CD4-positive, CD25-positive, alpha-beta regulatory T cell (primary cell): ENCODE measurements at regions not wholly inside any gene's neighbourhood (a gene's known extent, or its start where the extent isn't known, plus 50 kb on each side); places are given as distances from the start of the nearest gene placed in this dataset.
A peak's percentile ranks its signal among the peaks of the same experiment; 100 is the strongest.
"Not testable (repeated sequence)": the region's sequence is repeated elsewhere in the genome, so short reads cannot be mapped to it uniquely, and the experiment has no call there.

Source experiments
- ATAC-seq, 2 donors: fragments of 150-1000 bp; cut with Tn5 transposase; one replicate each; pipeline ENCODE4 v1.10.0; 2021; ENCODE audit warnings: low read depth in 2 of 2, moderate number of reproducible peaks in 2 of 2, moderate library complexity in 1 of 2
- DNase-seq, 3 donors: peaks; one replicate each; pipeline versions ENCODE4 v3.0.0 to v3.0.0-alpha.2; 2012 to 2022; ENCODE audit warnings: mixed read lengths in 1 of 3
- H3K27ac ChIP-seq: one replicate; pipeline ENCODE4 v1.7.0; 2013; ENCODE audit warnings: mild to moderate bottlenecking, low read length; ENCODE audit not compliant: insufficient read depth, poor library complexity, severe bottlenecking
- H3K27me3 ChIP-seq: one replicate; pipeline ENCODE4 v1.7.0; 2013; ENCODE audit warnings: low read length; ENCODE audit not compliant: control insufficient read depth, insufficient read depth
- H3K36me3 ChIP-seq: one replicate; pipeline ENCODE4 v1.7.0; 2013; ENCODE audit warnings: mild to moderate bottlenecking, low read length, moderate library complexity; ENCODE audit not compliant: control insufficient read depth, insufficient read depth
- H3K4me1 ChIP-seq: 2 replicates; pipeline ENCODE4 v1.7.0; 2013; ENCODE audit warnings: mild to moderate bottlenecking, low read length; ENCODE audit not compliant: insufficient read depth, control insufficient read depth, poor library complexity, severe bottlenecking
- H3K4me3 ChIP-seq: one replicate; pipeline ENCODE4 v1.7.0; 2013; ENCODE audit warnings: low read depth, mild to moderate bottlenecking, low read length, moderate library complexity
- H3K9me3 ChIP-seq, 2 experiments: 1 replicate in 1 of 2; 2 replicates in 1 of 2; pipeline ENCODE4 v1.7.0; 2013; ENCODE audit warnings: low read length in 2 of 2, mild to moderate bottlenecking in 1 of 2, moderate library complexity in 1 of 2; ENCODE audit not compliant: control insufficient read depth in 2 of 2
- H3K27ac Mint-ChIP-seq, 3 donors: one replicate each; pipeline ENCODE4 v1.8.0; 2020 to 2022; ENCODE audit warnings: mild to moderate bottlenecking in 3 of 3, mixed read lengths in 3 of 3, moderate library complexity in 2 of 3
- H3K27me3 Mint-ChIP-seq: one replicate; pipeline ENCODE4 v1.8.0; 2022; ENCODE audit warnings: mild to moderate bottlenecking, mixed read lengths
- H3K36me3 Mint-ChIP-seq: one replicate; pipeline ENCODE4 v1.8.0; 2020; ENCODE audit warnings: mixed read lengths
- H3K4me1 Mint-ChIP-seq, 4 donors: one replicate each; pipeline ENCODE4 v1.8.0; 2020 to 2022; ENCODE audit warnings: mixed read lengths in 4 of 4, mild to moderate bottlenecking in 1 of 4
- H3K4me3 Mint-ChIP-seq, 4 donors: one replicate each; pipeline ENCODE4 v1.8.0; 2020 to 2022; ENCODE audit warnings: mild to moderate bottlenecking in 4 of 4, mixed read lengths in 4 of 4, moderate library complexity in 3 of 4
- H3K9me3 Mint-ChIP-seq, 7 donors: one replicate each; pipeline ENCODE4 v1.8.0; 2020 to 2022; ENCODE audit warnings: mixed read lengths in 7 of 7, mild to moderate bottlenecking in 3 of 7, moderate library complexity in 2 of 7

GRCh38 chrX:65821721-65822496, 154.5 kb downstream of the MSN start:
- peaks cover 2% of the 10 kb centered on the region for H3K27me3 ChIP-seq
- H3K4me1 ChIP-seq = no peaks in the 10 kb centered on the region
- H3K4me3 ChIP-seq = no peak overlapping the region
- ATAC-seq (peak; percentile 40 to 46), DNase-seq (peak in 2 of 3 donors; percentile 6 to 29)
- no peaks in the 10 kb centered on the region for H3K9me3 ChIP-seq
- Mint-ChIP-seq H3K27ac (peak overlapping the region in 1 of 3 donors; percentile 72), H3K36me3 (no peaks in the 10 kb centered on the region), H3K4me3 (peak overlapping the region in 3 of 4 donors; percentile 5 to 80 (median 74)), H3K4me1 (peaks cover 0 to 5% (median 4%) of the 10 kb centered on the region in 4 donors), H3K27me3 (peaks cover 26% of the 10 kb centered on the region), H3K9me3 (peaks cover 0 to 4% (median 0%) of the 10 kb centered on the region in 7 donors)
- no peaks in the 10 kb centered on the region for H3K36me3 ChIP-seq
- H3K27ac ChIP-seq = no peak overlapping the region

DNA sequence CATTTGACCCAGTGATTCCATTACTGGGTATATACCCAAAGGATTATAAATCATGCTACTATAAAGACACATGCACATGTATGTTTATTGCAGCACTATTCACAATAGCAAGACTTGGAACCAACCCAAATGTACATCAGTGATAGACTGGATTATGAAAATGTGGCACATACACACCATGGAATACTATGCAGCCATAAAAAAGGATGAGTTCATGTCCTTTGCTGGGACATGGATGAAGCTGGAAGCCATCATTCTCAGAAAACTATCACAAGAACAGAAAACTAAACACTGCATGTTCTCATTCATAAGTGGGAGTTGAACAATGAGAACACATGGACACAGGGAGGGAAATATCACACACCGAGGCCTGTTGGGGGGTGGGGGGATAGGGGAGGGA, 152.5 kb downstream of the MSN start:
- not testable (repeated sequence) for H3K27ac ChIP-seq, DNase-seq, H3K4me3 Mint-ChIP-seq, H3K4me1 ChIP-seq, H3K4me1 Mint-ChIP-seq, H3K4me3 ChIP-seq, ATAC-seq, H3K36me3 Mint-ChIP-seq, H3K9me3 Mint-ChIP-seq, H3K27ac Mint-ChIP-seq, H3K9me3 ChIP-seq, H3K36me3 ChIP-seq, H3K27me3 ChIP-seq
- peaks cover 29% of the 10 kb centered on the region for H3K27me3 Mint-ChIP-seq

DNA sequence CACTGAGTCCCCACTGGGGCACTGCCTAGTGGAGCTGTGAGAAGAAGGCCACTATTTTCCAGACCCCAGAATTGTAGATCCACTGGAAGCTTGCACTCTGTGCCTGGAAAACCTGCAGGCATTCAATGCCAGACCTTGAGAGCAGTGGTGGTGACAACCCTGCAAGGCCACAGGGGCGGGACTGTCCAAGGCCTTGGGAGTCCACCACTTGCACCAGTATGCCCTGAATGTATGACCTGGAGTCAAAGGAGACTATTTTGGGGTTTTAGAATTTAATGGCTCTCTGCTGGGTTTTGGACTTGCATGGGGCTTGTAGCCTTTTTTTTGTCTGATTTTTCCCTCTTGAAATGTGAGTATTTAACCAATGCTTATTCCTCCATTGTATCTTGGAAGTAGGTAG, 145.8 kb downstream of the MSN start:
- H3K4me3 ChIP-seq = no peak overlapping the region
- peaks cover 0 to 6% of the 10 kb centered on the region in 2 experiments for H3K9me3 ChIP-seq
- H3K27ac ChIP-seq = no peak overlapping the region
- no peaks in the 10 kb centered on the region for H3K27me3 ChIP-seq
- no peaks in the 10 kb centered on the region for H3K4me1 ChIP-seq
- H3K27ac Mint-ChIP-seq = no peak overlapping the region
- H3K36me3 ChIP-seq = no peaks in the 10 kb centered on the region
- peaks cover 17% of the 10 kb centered on the region for H3K27me3 Mint-ChIP-seq
- H3K9me3 Mint-ChIP-seq = peaks cover 0 to 5% (median 2%) of the 10 kb centered on the region in 7 donors
- no peaks in the 10 kb centered on the region for H3K36me3 Mint-ChIP-seq
- no peaks in the 10 kb centered on the region for H3K4me1 Mint-ChIP-seq
- DNase-seq = no peak
- ATAC-seq = no peak
- H3K4me3 Mint-ChIP-seq = no peak overlapping the region

- Histone ChIP-seq H3K27me3 (no peaks in the 10 kb centered on the region), H3K36me3 (no peaks in the 10 kb centered on the region), H3K27ac (no peak overlapping the region), H3K4me1 (no peaks in the 10 kb centered on the region), H3K4me3 (no peak overlapping the region), H3K9me3 (peaks cover 0 to 6% of the 10 kb centered on the region in 2 experiments)
- DNase-seq = no peak
- Mint-ChIP-seq H3K4me1 (no peaks in the 10 kb centered on the region), H3K9me3 (peaks cover 0 to 5% (median 2%) of the 10 kb centered on the region in 7 donors), H3K27me3 (peaks cover 6% of the 10 kb centered on the region), H3K36me3 (no peaks in the 10 kb centered on the region), H3K4me3 (no peak overlapping the region), H3K27ac (no peak overlapping the region)
- no peak for ATAC-seq
Measured at GRCh38 chrX:65811558-65812228, 144.2 kb downstream of the MSN start.
